K562 (cell line): ENCODE measurements at regions not wholly inside any gene's neighbourhood (a gene's known extent, or its start where the extent isn't known, plus 50 kb on each side); places are given as distances from the start of the nearest gene placed in this dataset.

Experiments used
- ATAC-seq: fragments of 200-7000 bp; cut with Tn5 transposase; 3 replicates; pipeline ENCODE4 v1.9.1; 2020; ENCODE audit warnings: moderate library complexity
- BruUV-seq: library from RNA; stranded (reverse); fragments of 400-500 nt; replicated peaks from 2 replicates; lab custom pipeline; 2021; lab: Mats Ljungman, UMichigan
- CTCF ChIA-PET: fragments of 300-600 bp; formaldehyde crosslinking; extraction: SDS; loops from one replicate; lab custom pipeline; 2021; ENCODE audit warnings: low intra/inter-chr PET ratio; lab: Yijun Ruan, JAX
- POLR2A ChIA-PET: fragments of 300-600, 350-650 bp; sonication (Branson Sonifier 250); formaldehyde crosslinking; extraction: SDS; loops from one replicate; lab custom pipeline; 2021; ENCODE audit warnings: antibody characterized with exemption, inconsistent platforms; lab: Yijun Ruan, JAX
- DNase-seq, 4 experiments: peaks; one replicate each; pipeline versions ENCODE4 v3.0.0 to v3.0.0-alpha.2; 2011 to 2018; ENCODE audit warnings: low spot score in 3 of 4, mixed read lengths in 3 of 4; ENCODE audit errors: extremely low read depth in 1 of 4
- FAIRE-seq: peaks from 2 replicates; lab custom pipeline; 2011; peaks lifted over from hg19 to GRCh38; lab: Jason Lieb, UNC
- H2AFZ ChIP-seq: 2 replicates; pipeline ENCODE4 v1.6.0; 2011; ENCODE audit warnings: low read depth, low read length, control low read depth, inconsistent platforms
- H3K27ac ChIP-seq: fragments of 200-600 bp; 3 replicates; pipeline ENCODE4 v1.8.0; 2011; ENCODE audit warnings: low read depth, mild to moderate bottlenecking, control low read depth, inconsistent platforms, low read length, moderate library complexity, mixed read lengths; ENCODE audit errors: extremely low read depth
- H3K27me3 ChIP-seq, 2 experiments: fragments of 300-600 bp in 1 of 2; 2 replicates in 1 of 2; 3 replicates in 1 of 2; pipeline versions ENCODE4 v1.6.0 to v1.8.0; 2011; ENCODE audit warnings: inconsistent platforms in 2 of 2, low read length in 2 of 2, mild to moderate bottlenecking in 1 of 2, mixed read lengths in 1 of 2, moderate library complexity in 1 of 2; ENCODE audit not compliant: control insufficient read depth in 2 of 2, insufficient read depth in 2 of 2
- H3K36me3 ChIP-seq: fragments of 300-600 bp; 3 replicates; pipeline ENCODE4 v1.8.0; 2011; ENCODE audit warnings: mild to moderate bottlenecking, low read length, inconsistent platforms; ENCODE audit not compliant: control insufficient read depth, insufficient read depth
- H3K4me1 ChIP-seq, 2 experiments: fragments of 200-600 bp in 1 of 2; replicated peaks in 1 of 2; 2 replicates in 1 of 2; 3 replicates in 1 of 2; pipeline versions ENCODE4 v1.5.1 to v1.8.0; 2011; ENCODE audit warnings: inconsistent platforms in 2 of 2, low read length in 2 of 2, mild to moderate bottlenecking in 1 of 2, mixed read lengths in 1 of 2, moderate library complexity in 1 of 2; ENCODE audit not compliant: control insufficient read depth in 2 of 2, insufficient read depth in 2 of 2
- H3K4me2 ChIP-seq: 2 replicates; pipeline ENCODE4 v1.6.1; 2011; ENCODE audit warnings: low read length, control low read depth, inconsistent platforms, mixed read lengths; ENCODE audit not compliant: insufficient read depth
- H3K4me3 ChIP-seq: fragments of 200-600 bp; sonication (generic), shearing (Covaris generic); 2 replicates; pipeline ENCODE4 v1.5.1; 2016; ENCODE audit warnings: control low read depth, inconsistent platforms
- H3K79me2 ChIP-seq: fragments of 200-600 bp; 3 replicates; pipeline ENCODE4 v1.8.0; 2011; ENCODE audit warnings: low read length, inconsistent platforms; ENCODE audit not compliant: control insufficient read depth, insufficient read depth
- H3K9ac ChIP-seq, 2 experiments: 2 replicates each; pipeline versions ENCODE4 v1.6.0 to v1.6.1; 2011; ENCODE audit warnings: low read depth in 2 of 2, low read length in 2 of 2, control low read depth in 1 of 2, inconsistent platforms in 1 of 2, mild to moderate bottlenecking in 1 of 2, mixed read lengths in 1 of 2; ENCODE audit not compliant: insufficient read depth in 1 of 2
- H3K9me1 ChIP-seq: one replicate; pipeline ENCODE4 v1.6.0; 2011; ENCODE audit warnings: inconsistent platforms, mild to moderate bottlenecking, low read length, moderate library complexity; ENCODE audit not compliant: control insufficient read depth, insufficient read depth
- H3K9me3 ChIP-seq: replicated peaks from 2 replicates; pipeline ENCODE4 v1.5.1; 2011; ENCODE audit warnings: low read depth, low read length, inconsistent platforms; ENCODE audit not compliant: control insufficient read depth, insufficient read depth
- H4K20me1 ChIP-seq: replicated peaks from 2 replicates; pipeline ENCODE4 v1.6.1; 2011; ENCODE audit warnings: low read length, inconsistent platforms, mixed read lengths; ENCODE audit not compliant: control insufficient read depth, insufficient read depth
- CXXC5 ChIP-seq: fragments of 250-450 bp; sonication (Bioruptor Pico); IDR thresholded peaks from 2 replicates; pipeline ENCODE4 v1.8.0; 2022; ENCODE audit warnings: inconsistent platforms, mild to moderate bottlenecking, moderate library complexity
- DEAF1 ChIP-seq: fragments of 450-650 bp; formaldehyde crosslinking; IDR thresholded peaks from 2 replicates; pipeline ENCODE4 v1.4.0; 2020; ENCODE audit warnings: mild to moderate bottlenecking, moderate library complexity
- ELF2 ChIP-seq: fragments of 250-450 bp; sonication (Bioruptor Pico); IDR thresholded peaks from 2 replicates; pipeline ENCODE4 v1.5.0; 2021; ENCODE audit warnings: mild to moderate bottlenecking
- ETS1 ChIP-seq: conservative IDR thresholded peaks from 2 replicates; pipeline ENCODE4 v1.6.1; 2011; ENCODE audit warnings: low read depth, mild to moderate bottlenecking, low read length; ENCODE audit not compliant: control insufficient read depth
- HDAC3 ChIP-seq: fragments of 450-650 bp; IDR thresholded peaks from 2 replicates; pipeline ENCODE4 v1.6.1; 2018; ENCODE audit warnings: borderline replicate concordance, mild to moderate bottlenecking, moderate library complexity; ENCODE audit not compliant: partially characterized antibody
- KDM2B ChIP-seq: fragments of 250-450 bp; sonication (Bioruptor Pico); IDR thresholded peaks from 2 replicates; pipeline ENCODE4 v1.8.0; 2021; ENCODE audit warnings: mild to moderate bottlenecking, moderate library complexity
- MEIS2 ChIP-seq: fragments of 450-650 bp; IDR thresholded peaks from 2 replicates; pipeline ENCODE4 v1.6.1; 2014; ENCODE audit warnings: mild to moderate bottlenecking; ENCODE audit not compliant: partially characterized antibody
- NEUROD1 ChIP-seq: fragments of 150-350 bp; IDR thresholded peaks from 2 replicates; pipeline ENCODE4 v1.6.1; 2014; ENCODE audit warnings: borderline replicate concordance, low read length, low read depth; ENCODE audit not compliant: partially characterized antibody
- PCBP1 ChIP-seq: fragments of 200-400 bp; formaldehyde crosslinking; IDR thresholded peaks from 2 replicates; pipeline ENCODE4 v1.6.1; 2018; ENCODE audit warnings: mild to moderate bottlenecking, low read depth, low read length; ENCODE audit not compliant: poor library complexity, severe bottlenecking
- TAL1 ChIP-seq: fragments of 450-650 bp; IDR thresholded peaks from 2 replicates; pipeline ENCODE4 v1.6.1; 2016; ENCODE audit warnings: mild to moderate bottlenecking
- WHSC1 ChIP-seq: IDR thresholded peaks from one replicate; pipeline ENCODE4 v1.6.1; 2012; ENCODE audit warnings: low read length, control low read depth, inconsistent platforms
- ZNF23 ChIP-seq: fragments of 250-450 bp; sonication (Bioruptor Pico); IDR thresholded peaks from 2 replicates; pipeline ENCODE4 v1.4.0; 2020; ENCODE audit warnings: mild to moderate bottlenecking
- ZNF398 ChIP-seq: fragments of 250-450 bp; sonication (Bioruptor Pico); IDR thresholded peaks from 2 replicates; pipeline ENCODE4 v1.8.0; 2021; ENCODE audit warnings: moderate library complexity, mild to moderate bottlenecking, inconsistent platforms
- ZNF695 ChIP-seq: fragments of 450-650 bp; formaldehyde crosslinking; IDR thresholded peaks from 2 replicates; pipeline ENCODE4 v1.4.0; 2020; ENCODE audit warnings: mild to moderate bottlenecking, moderate library complexity
- ZNF76 ChIP-seq: fragments of 250-450 bp; sonication (Bioruptor Pico); IDR thresholded peaks from 2 replicates; pipeline ENCODE4 v1.4.0; 2020; ENCODE audit warnings: mild to moderate bottlenecking, moderate library complexity, borderline replicate concordance
- ZNF830 ChIP-seq: fragments of 250-450 bp; sonication (Bioruptor Pico); IDR thresholded peaks from 2 replicates; pipeline ENCODE4 v1.5.0; 2021; ENCODE audit warnings: mild to moderate bottlenecking
- whole genome bisulfite sequencing: fragments of 100-300 bp; shearing (Covaris generic); methylation state at CpG from one replicate; pipeline ENCODE4 v1.1.6; 2016; ENCODE audit warnings: low coverage, mixed read lengths; ENCODE audit not compliant: insufficient coverage; ENCODE audit errors: missing lambda C conversion rate; 5-methylcytosine and 5-hydroxymethylcytosine counted together
- in situ Hi-C: fragments of 300-500 bp; cut with MboI; formaldehyde crosslinking; loops from 4 replicates; pipeline ENCODE4 v1.15.0; 2018; ENCODE audit warnings: inconsistent platforms, mixed read lengths
- intact Hi-C: fragments of 100-400 bp; cut with micrococcal nuclease; formaldehyde crosslinking; loops from 2 replicates; pipeline ENCODE4 v1.14.2; 2022

GRCh38 chr12:128123096-128123495 lies 143.9 kb upstream of the TMEM132C start:
- Histone ChIP-seq H2AFZ (no peak overlapping the region), H3K9me1 (no peaks in the 10 kb centered on the region), H3K4me3 (no peak overlapping the region), H3K9me3 (peaks cover 4% of the 10 kb centered on the region; the same call in 1 of the 2 replicates), H3K27me3 (no peaks in the 10 kb centered on the region), H3K9ac (no peak overlapping the region), H3K4me2 (no peak overlapping the region), H3K4me1 (no peaks in the 10 kb centered on the region), H3K36me3 (no peaks in the 10 kb centered on the region), H3K27ac (no peak overlapping the region), H4K20me1 (no peaks in the 10 kb centered on the region), H3K79me2 (no peaks in the 10 kb centered on the region)
- intact Hi-C loops = no loop called here
- DNase-seq = no peak
- no peak for ATAC-seq
- CTCF ChIA-PET = no interaction called here
- TF ChIP-seq CXXC5 (no peak), KDM2B (CRISPR knock-in tag) (no peak), ZNF76 (CRISPR knock-in tag) (no peak), ELF2 (CRISPR knock-in tag) (no peak), NEUROD1 (no peak), DEAF1 (CRISPR knock-in tag) (no peak), ZNF695 (CRISPR knock-in tag) (no peak), ETS1 (no peak), MEIS2 (no peak), ZNF830 (CRISPR knock-in tag) (no peak), TAL1 (no peak), PCBP1 (no peak), WHSC1 (no peak), ZNF23 (CRISPR knock-in tag) (no peak), ZNF398 (CRISPR knock-in tag) (no peak), HDAC3 (no peak)
- BruUV-seq = no TSS peak
- WGBS = 2% methylated on average over 8 of the region's 8 CpGs
- in situ Hi-C loops = no loop called here
- FAIRE-seq = no peak
- POLR2A ChIA-PET = no interaction called here
